ENCODE measurements at regions not wholly inside any gene's neighbourhood (a gene's known extent, or its start where the extent isn't known, plus 50 kb on each side); places are given as distances from the start of the nearest gene placed in this dataset.
A peak's percentile ranks its signal among the peaks of the same experiment; 100 is the strongest.

- H3K27ac ChIP-seq (ENCODE audit: low read depth, low read length, poor library complexity, severe bottlenecking) = no peak overlapping the region
- intact Hi-C loops (cut with micrococcal nuclease; ENCODE audit: unreplicated experiment) = no loop called here
- POLR2A ChIA-PET = no interaction called here
These were observed 57.3 kb downstream of the ABCC12 start for GRCh38 chr16:48098472-48098871.

GRCh38 chr16:48091117-48091516 lies 64.7 kb downstream of the ABCC12 start:
- Histone ChIP-seq H3K27ac (ENCODE audit: low read depth, low read length, poor library complexity, severe bottlenecking) (no peak overlapping the region), H3K36me3 (ENCODE audit: insufficient read depth, low read length) (no peaks in the 10 kb centered on the region), H3K79me2 (ENCODE audit: insufficient read depth, low read depth, low read length) (no peaks in the 10 kb centered on the region), H3K4me2 (ENCODE audit: low read length) (no peak overlapping the region), H3K4me1 (ENCODE audit: insufficient read depth, low read length, poor library complexity, severe bottlenecking) (no peaks in the 10 kb centered on the region), H3K9me3 (ENCODE audit: low read length) (no peaks in the 10 kb centered on the region), H2AFZ (ENCODE audit: low read length) (no peak overlapping the region), H4K20me1 (ENCODE audit: insufficient read depth, low read length) (no peaks in the 10 kb centered on the region), H3K9me2 (ENCODE audit: insufficient read depth, low read length) (no peaks in the 10 kb centered on the region), H3K4me3 (ENCODE audit: low read depth, low read length, poor library complexity, severe bottlenecking) (no peak overlapping the region)
- intact Hi-C loops (cut with micrococcal nuclease; ENCODE audit: unreplicated experiment) = no loop called here
- ChIA-PET CTCF (ENCODE audit: unreplicated experiment) (no interaction called here), POLR2A (interaction anchor here (1.0 kb wide), 1 partner anchor 14 kb away, joined by 3 read pairs; no protein-coding TSS in a partner anchor)
- no peak for DNase-seq (ENCODE audit: low spot score)
- TF ChIP-seq CTCF (conservative IDR thresholded peaks at IDR 0.05; ENCODE audit: low read length) = no peak
- no peak for TF ChIP-seq EZH2phosphoT487 (IDR thresholded peaks at IDR 0.05; ENCODE audit: borderline replicate concordance, low read depth, low read length)
- no TSS peak for BruUV-seq (replicated peaks)

More at GRCh38 chr16:48098472-48098871, 57.3 kb downstream of the ABCC12 start:
- TF ChIP-seq EZH2phosphoT487 (IDR thresholded peaks at IDR 0.05; ENCODE audit: borderline replicate concordance, low read depth, low read length) (no peak), CTCF (conservative IDR thresholded peaks at IDR 0.05; ENCODE audit: low read length) (no peak)
- Histone ChIP-seq H2AFZ (ENCODE audit: low read length) (no peak overlapping the region), H3K9me3 (ENCODE audit: low read length) (no peaks in the 10 kb centered on the region), H3K4me3 (ENCODE audit: low read depth, low read length, poor library complexity, severe bottlenecking) (no peak overlapping the region), H3K4me1 (ENCODE audit: insufficient read depth, low read length, poor library complexity, severe bottlenecking) (no peaks in the 10 kb centered on the region), H4K20me1 (ENCODE audit: insufficient read depth, low read length) (no peaks in the 10 kb centered on the region), H3K36me3 (ENCODE audit: insufficient read depth, low read length) (no peaks in the 10 kb centered on the region), H3K79me2 (ENCODE audit: insufficient read depth, low read depth, low read length) (no peaks in the 10 kb centered on the region), H3K9me2 (ENCODE audit: insufficient read depth, low read length) (no peaks in the 10 kb centered on the region), H3K4me2 (ENCODE audit: low read length) (no peak overlapping the region)
- CTCF ChIA-PET (ENCODE audit: unreplicated experiment) = no interaction called here
- BruUV-seq (replicated peaks) = no TSS peak
- no peak for DNase-seq (ENCODE audit: low spot score)

- DNase-seq (ENCODE audit: low spot score) = no peak
- H3K9me3 ChIP-seq (ENCODE audit: low read length) = no peaks in the 10 kb centered on the region
- BruUV-seq (replicated peaks) = no TSS peak
- no peaks in the 10 kb centered on the region for H3K9me2 ChIP-seq (ENCODE audit: insufficient read depth, low read length)
- CTCF ChIA-PET (ENCODE audit: unreplicated experiment) = interaction anchor here (0.7 kb wide), 1 partner anchor 842 kb away, joined by 5 read pairs; no protein-coding TSS in a partner anchor
- H3K4me2 ChIP-seq (ENCODE audit: low read length) = 0 out of 2 replicates have a peak overlapping the region, but pooled peaks have one; percentile 4
- H3K4me1 ChIP-seq (ENCODE audit: insufficient read depth, low read length, poor library complexity, severe bottlenecking) = no peaks in the 10 kb centered on the region
- no peak overlapping the region for H3K27ac ChIP-seq (ENCODE audit: low read depth, low read length, poor library complexity, severe bottlenecking)
- no peaks in the 10 kb centered on the region for H4K20me1 ChIP-seq (ENCODE audit: insufficient read depth, low read length)
- POLR2A ChIA-PET = interaction anchor here (0.6 kb wide), 2 partner anchors 97 to 233 kb away, joined by 5 read pairs; no protein-coding TSS in a partner anchor
- H2AFZ ChIP-seq (ENCODE audit: low read length) = no peak overlapping the region
- no peaks in the 10 kb centered on the region for H3K36me3 ChIP-seq (ENCODE audit: insufficient read depth, low read length)
- no peak overlapping the region for H3K4me3 ChIP-seq (ENCODE audit: low read depth, low read length, poor library complexity, severe bottlenecking)
- no peaks in the 10 kb centered on the region for H3K79me2 ChIP-seq (ENCODE audit: insufficient read depth, low read depth, low read length)
- TF ChIP-seq EZH2phosphoT487 (IDR thresholded peaks at IDR 0.05; ENCODE audit: borderline replicate concordance, low read depth, low read length) = no peak
- no peak for TF ChIP-seq CTCF (conservative IDR thresholded peaks at IDR 0.05; ENCODE audit: low read length)
- intact Hi-C loops (cut with micrococcal nuclease; ENCODE audit: unreplicated experiment) = no loop called here
These were observed 66.6 kb downstream of the ABCC12 start for GRCh38 chr16:48089053-48089792.

Measured in OCI-LY7 (cell line).